HEK293 (cell line): ENCODE measurements at regions not wholly inside any gene's neighbourhood (a gene's known extent, or its start where the extent isn't known, plus 50 kb on each side); places are given as distances from the start of the nearest gene placed in this dataset.

Experiments used
- CTCF ChIP-seq: fragments of 450-650 bp; formaldehyde crosslinking; IDR thresholded peaks from 2 replicates; pipeline ENCODE4 v1.5.1; 2016; ENCODE audit warnings: missing biosample characterization, missing genetic modification characterization
- IKZF3 ChIP-seq: fragments of 450-650 bp; IDR thresholded peaks from 2 replicates; pipeline ENCODE4 v1.5.0; 2018; ENCODE audit warnings: missing biosample characterization, mild to moderate bottlenecking, missing genetic modification characterization, moderate library complexity
- ZFP37 ChIP-seq: fragments of 450-650 bp; formaldehyde crosslinking; IDR thresholded peaks from 2 replicates; pipeline ENCODE4 v1.5.1; 2016; ENCODE audit warnings: missing biosample characterization, missing genetic modification characterization
- ZNF121 ChIP-seq: fragments of 450-650 bp; formaldehyde crosslinking; IDR thresholded peaks from 2 replicates; pipeline ENCODE4 v1.5.1; 2016; ENCODE audit warnings: missing biosample characterization, missing genetic modification characterization
- ZNF157 ChIP-seq: fragments of 450-650 bp; formaldehyde crosslinking; IDR thresholded peaks from 2 replicates; pipeline ENCODE4 v1.5.1; 2016; ENCODE audit warnings: missing biosample characterization, missing genetic modification characterization
- ZNF16 ChIP-seq: fragments of 450-650 bp; formaldehyde crosslinking; IDR thresholded peaks from 2 replicates; pipeline ENCODE4 v1.5.1; 2016; ENCODE audit warnings: low read depth, missing biosample characterization, missing genetic modification characterization
- ZNF292 ChIP-seq: fragments of 450-650 bp; formaldehyde crosslinking; IDR thresholded peaks from 2 replicates; pipeline ENCODE4 v1.5.1; 2016; ENCODE audit warnings: low read depth, missing biosample characterization, missing genetic modification characterization, borderline replicate concordance
- ZNF426 ChIP-seq: fragments of 450-650 bp; formaldehyde crosslinking; IDR thresholded peaks from 2 replicates; pipeline ENCODE4 v1.5.1; 2017; ENCODE audit warnings: missing biosample characterization, missing genetic modification characterization, mild to moderate bottlenecking, inconsistent platforms, moderate library complexity
- ZNF549 ChIP-seq: fragments of 450-650 bp; IDR thresholded peaks from 2 replicates; pipeline ENCODE4 v1.5.1; 2018; ENCODE audit warnings: missing biosample characterization, missing genetic modification characterization, mild to moderate bottlenecking, inconsistent platforms, moderate library complexity
- ZNF704 ChIP-seq: fragments of 450-650 bp; formaldehyde crosslinking; IDR thresholded peaks from 2 replicates; pipeline ENCODE4 v1.5.1; 2016; ENCODE audit warnings: missing biosample characterization, missing genetic modification characterization
- ZSCAN30 ChIP-seq: fragments of 450-650 bp; IDR thresholded peaks from 2 replicates; pipeline ENCODE4 v1.5.1; 2018; ENCODE audit warnings: missing biosample characterization, mild to moderate bottlenecking, missing genetic modification characterization, moderate library complexity
- TF ChIP-seq, protein P1 (sequence below): fragments of 450-650 bp; formaldehyde crosslinking; IDR thresholded peaks from 2 replicates; pipeline ENCODE4 v1.5.1; 2016; ENCODE audit warnings: missing biosample characterization, missing genetic modification characterization

DNA sequence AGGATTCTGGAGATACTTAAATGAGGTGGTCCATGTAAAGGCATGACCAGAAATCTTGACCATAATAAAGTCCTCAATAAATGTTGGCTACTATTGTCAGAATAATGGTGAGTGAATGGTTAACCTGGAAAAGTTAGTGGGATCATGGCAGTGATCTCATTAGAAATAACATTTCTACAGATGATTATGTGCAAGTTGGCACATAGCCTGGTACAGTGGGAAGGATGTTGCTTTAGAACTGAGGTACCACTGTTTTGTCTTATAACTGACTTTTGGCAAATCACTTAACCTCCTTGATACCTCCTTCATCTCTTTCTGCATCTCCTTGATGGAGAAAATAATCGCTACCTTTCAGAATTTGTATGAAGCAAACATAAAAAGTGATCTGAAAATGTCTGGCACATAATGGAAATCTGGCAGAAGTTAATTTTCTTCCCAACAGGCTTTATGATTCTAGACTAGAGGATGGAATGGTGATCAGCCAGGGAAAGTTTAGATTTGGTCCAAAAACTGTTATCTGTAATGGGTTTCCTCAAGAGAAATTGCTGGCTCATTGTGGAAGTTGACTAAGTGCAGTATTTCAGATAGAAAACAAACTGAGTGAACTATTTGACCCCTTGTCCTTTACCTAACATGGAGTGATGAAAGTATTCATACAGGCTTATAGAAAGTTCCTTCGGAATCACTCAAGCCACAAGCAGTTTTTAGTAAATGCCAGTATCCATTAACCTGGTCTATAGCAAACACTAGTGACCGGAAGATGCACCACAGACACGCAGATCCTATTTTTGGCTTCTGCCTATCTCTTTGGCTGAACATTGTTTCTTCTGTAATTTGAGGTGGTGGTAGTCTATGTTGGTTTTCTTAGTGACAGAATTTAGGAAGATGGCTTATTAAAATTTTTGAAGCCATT, 449.6 kb upstream of the TGFBR2 start:
- no peak for TF ChIP-seq CTCF (tag by site-specific recombination)
- no peak for TF ChIP-seq ZNF16 (tag by site-specific recombination)
- TF ChIP-seq, protein P1, sequence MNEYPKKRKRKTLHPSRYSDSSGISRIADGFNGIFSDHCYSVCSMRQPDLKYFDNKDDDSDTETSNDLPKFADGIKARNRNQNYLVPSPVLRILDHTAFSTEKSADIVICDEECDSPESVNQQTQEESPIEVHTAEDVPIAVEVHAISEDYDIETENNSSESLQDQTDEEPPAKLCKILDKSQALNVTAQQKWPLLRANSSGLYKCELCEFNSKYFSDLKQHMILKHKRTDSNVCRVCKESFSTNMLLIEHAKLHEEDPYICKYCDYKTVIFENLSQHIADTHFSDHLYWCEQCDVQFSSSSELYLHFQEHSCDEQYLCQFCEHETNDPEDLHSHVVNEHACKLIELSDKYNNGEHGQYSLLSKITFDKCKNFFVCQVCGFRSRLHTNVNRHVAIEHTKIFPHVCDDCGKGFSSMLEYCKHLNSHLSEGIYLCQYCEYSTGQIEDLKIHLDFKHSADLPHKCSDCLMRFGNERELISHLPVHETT (tag by site-specific recombination): no peak
- TF ChIP-seq ZNF549 (tag by site-specific recombination): no peak
- no peak for TF ChIP-seq IKZF3
- no peak for TF ChIP-seq ZNF426
- TF ChIP-seq ZFP37 (tag by site-specific recombination): no peak
- no peak for TF ChIP-seq ZNF157 (tag by site-specific recombination)
- TF ChIP-seq ZSCAN30 (tag by site-specific recombination): no peak
- no peak for TF ChIP-seq ZNF292 (tag by site-specific recombination)
- no peak for TF ChIP-seq ZNF121 (tag by site-specific recombination)
- TF ChIP-seq ZNF704 (tag by site-specific recombination): no peak
